AG09319 (cell line): ENCODE measurements at regions not wholly inside any gene's neighbourhood (a gene's known extent, or its start where the extent isn't known, plus 50 kb on each side); places are given as distances from the start of the nearest gene placed in this dataset.

Experiments used
- DNase-seq: peaks from one replicate; pipeline ENCODE4 v3.0.0-alpha.2; 2010; ENCODE audit warnings: low read depth; ENCODE audit errors: extremely low read depth
- CTCF ChIP-seq: IDR thresholded peaks from 2 replicates; pipeline ENCODE4 v1.5.1; 2011; ENCODE audit warnings: low read depth, mild to moderate bottlenecking, inconsistent platforms, low read length, moderate library complexity

DNA sequence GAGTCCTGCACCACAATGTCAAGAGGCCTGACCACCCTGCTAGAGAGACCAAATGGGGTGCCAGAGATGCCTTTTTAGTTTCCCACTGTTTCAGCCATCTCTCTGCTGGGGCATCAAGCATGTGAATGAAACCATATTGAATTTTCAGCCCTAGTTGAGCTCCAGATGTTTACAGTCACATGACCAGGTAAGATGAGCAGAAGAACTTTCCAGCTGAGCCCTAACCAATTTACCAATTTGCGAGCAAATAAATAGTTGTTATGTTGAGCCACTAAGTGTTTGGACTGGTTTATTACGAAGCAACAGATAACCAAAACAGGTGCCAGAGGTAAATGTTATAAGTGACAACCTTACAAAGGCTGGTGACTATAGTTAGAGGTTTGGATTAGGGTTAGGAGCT lies 209.1 kb upstream of the CCL2 start:
- DNase-seq: no peak
- TF ChIP-seq CTCF: no peak

DNA sequence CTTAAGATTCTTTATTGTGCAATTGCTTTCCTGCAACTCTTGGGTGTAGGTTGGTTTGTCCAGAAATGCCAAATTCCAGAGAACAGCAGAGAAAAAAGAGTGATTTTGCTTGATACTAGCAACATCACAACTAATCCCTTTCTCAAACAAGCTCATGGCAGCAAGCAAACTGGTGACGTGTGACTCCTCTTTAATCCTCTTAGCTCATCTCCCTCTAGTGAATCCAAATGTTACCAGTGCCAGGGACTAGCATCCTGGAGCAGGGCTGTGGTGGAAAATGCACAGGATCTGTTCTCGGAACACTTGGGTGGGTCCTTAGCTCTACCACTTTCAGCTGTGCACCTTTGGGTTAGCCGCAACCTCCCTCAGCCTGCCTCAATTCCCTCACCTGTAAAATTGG lies 204.0 kb upstream of the CCL2 start:
- no peak for TF ChIP-seq CTCF
- DNase-seq: no peak

- DNase-seq: no peak
- TF ChIP-seq CTCF: no peak
Observed at GRCh38 chr17:34054495-34054894, 200.6 kb upstream of the CCL2 start.

DNA sequence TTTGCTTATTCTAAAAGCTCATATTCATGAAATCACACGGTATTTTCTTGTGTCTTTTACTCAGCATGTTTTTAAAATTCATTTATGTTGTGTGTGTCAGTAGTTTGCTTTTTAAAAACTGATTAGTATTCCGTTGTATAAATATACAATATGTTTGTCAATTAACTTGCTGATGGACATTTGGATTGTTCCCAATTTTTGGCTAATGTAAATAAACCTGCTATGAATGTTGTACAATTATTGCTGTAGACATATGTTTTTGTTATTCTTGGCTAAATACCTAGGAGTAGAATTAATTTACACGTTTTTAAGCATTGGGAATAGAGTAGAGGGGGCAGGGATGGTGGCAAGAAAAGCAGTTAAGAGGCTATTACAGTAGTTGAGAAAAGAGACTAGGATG lies 199.5 kb upstream of the CCL2 start:
- TF ChIP-seq CTCF: no peak
- DNase-seq: no peak

- no peak for TF ChIP-seq CTCF
- DNase-seq: no peak
Observed at GRCh38 chr17:34059423-34060220, 195.5 kb upstream of the CCL2 start.

DNA sequence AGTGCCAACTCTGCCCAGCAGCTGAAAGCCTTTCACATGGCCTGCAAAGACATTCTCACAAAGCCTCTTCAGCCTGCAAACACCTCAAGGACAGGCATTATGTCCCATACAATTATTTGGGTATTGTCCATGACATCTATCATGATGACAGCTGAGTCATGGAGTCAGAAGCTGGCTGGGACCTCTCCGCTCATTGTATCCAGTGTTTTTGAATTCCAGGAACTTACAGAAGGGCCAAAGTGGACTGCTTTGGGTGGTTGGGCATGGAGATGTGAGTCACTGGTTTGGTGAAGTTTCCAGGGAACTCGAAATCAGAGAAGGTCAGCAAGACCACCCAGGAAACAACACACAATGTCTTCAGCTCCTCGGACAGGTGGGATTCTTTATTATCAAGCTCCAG lies 188.6 kb upstream of the CCL2 start:
- DNase-seq: no peak
- no peak for TF ChIP-seq CTCF

GRCh38 chr17:34067011-34067410 lies 188.1 kb upstream of the CCL2 start:
- no peak for TF ChIP-seq CTCF
- DNase-seq: no peak
